ENCODE measurements at regions not wholly inside any gene's neighbourhood (a gene's known extent, or its start where the extent isn't known, plus 50 kb on each side); places are given as distances from the start of the nearest gene placed in this dataset.

GRCh38 chr9:17852108-17852507, 273.2 kb downstream of the SH3GL2 start:
- no TSS peak for BruUV-seq (replicated peaks)
- Histone ChIP-seq H3K27ac (ENCODE audit: control insufficient read depth, insufficient read depth) (no peak overlapping the region), H4K20me1 (ENCODE audit: control insufficient read depth, insufficient read depth) (no peaks in the 10 kb centered on the region), H3K27me3 (replicated peaks in 1 of 2; ENCODE audit: control insufficient read depth in 2 of 2, insufficient read depth in 2 of 2, low read length in 1 of 2) (peaks cover 0 to 2% of the 10 kb centered on the region in 2 experiments; a peak in 1 of 4 replicates), H3K9me3 (replicated peaks; ENCODE audit: control insufficient read depth, insufficient read depth, low read length) (no peaks in the 10 kb centered on the region; the same call in 2 of the 3 replicates), H3K36me3 (ENCODE audit: control insufficient read depth in 2 of 2, insufficient read depth in 2 of 2, low read length in 1 of 2) (no peaks in the 10 kb centered on the region), H2AFZ (ENCODE audit: control insufficient read depth, low read depth, low read length) (no peak overlapping the region), H3K4me1 (ENCODE audit: control insufficient read depth, insufficient read depth, low read length) (no peaks in the 10 kb centered on the region), H3K4me2 (ENCODE audit: control insufficient read depth, insufficient read depth) (no peak overlapping the region), H3K4me3 (no peak overlapping the region), H3K79me2 (ENCODE audit: control insufficient read depth, insufficient read depth, low read length) (no peaks in the 10 kb centered on the region), H3K9ac (ENCODE audit: control insufficient read depth, insufficient read depth, low read length) (no peak overlapping the region)
- DNase-seq (ENCODE audit: low read depth, low spot score) (no peak), ATAC-seq (no peak), FAIRE-seq (no peak)
- ChIA-PET RAD21 (ENCODE audit: unreplicated experiment) (no interaction called here), CTCF (no interaction called here), POLR2A (no interaction called here), SMC1A (ENCODE audit: uncharacterized antibody, unreplicated experiment) (interaction anchor here (0.6 kb wide), 1 partner anchor 16 kb away, joined by 3 read pairs; no protein-coding TSS in a partner anchor)
- 0% methylated on average over 2 of the region's 2 CpGs for WGBS (ENCODE audit: insufficient coverage, insufficient replicate concordance, low lambda C conversion rate, missing lambda C conversion rate)
- intact Hi-C loops (cut with micrococcal nuclease; ENCODE audit: unreplicated experiment) (loop anchor here (5.0 kb wide), 1 partner anchor 50 kb away; no protein-coding TSS in a partner anchor), in situ Hi-C loops (cut with MboI) (no loop called here)
- TF ChIP-seq, protein P1, sequence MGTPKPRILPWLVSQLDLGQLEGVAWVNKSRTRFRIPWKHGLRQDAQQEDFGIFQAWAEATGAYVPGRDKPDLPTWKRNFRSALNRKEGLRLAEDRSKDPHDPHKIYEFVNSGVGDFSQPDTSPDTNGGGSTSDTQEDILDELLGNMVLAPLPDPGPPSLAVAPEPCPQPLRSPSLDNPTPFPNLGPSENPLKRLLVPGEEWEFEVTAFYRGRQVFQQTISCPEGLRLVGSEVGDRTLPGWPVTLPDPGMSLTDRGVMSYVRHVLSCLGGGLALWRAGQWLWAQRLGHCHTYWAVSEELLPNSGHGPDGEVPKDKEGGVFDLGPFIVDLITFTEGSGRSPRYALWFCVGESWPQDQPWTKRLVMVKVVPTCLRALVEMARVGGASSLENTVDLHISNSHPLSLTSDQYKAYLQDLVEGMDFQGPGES (IDR thresholded peaks at IDR 0.05): no peak
- no peak for TF ChIP-seq NFYB (IDR thresholded peaks at IDR 0.05; ENCODE audit: insufficient read depth, low read depth, low read length)
- no peak for TF ChIP-seq WRNIP1 (IDR thresholded peaks at IDR 0.05; ENCODE audit: borderline replicate concordance, low read depth, low read length)
- no peak for TF ChIP-seq ZSCAN29 (IDR thresholded peaks at IDR 0.05)
- TF ChIP-seq, protein P2, sequence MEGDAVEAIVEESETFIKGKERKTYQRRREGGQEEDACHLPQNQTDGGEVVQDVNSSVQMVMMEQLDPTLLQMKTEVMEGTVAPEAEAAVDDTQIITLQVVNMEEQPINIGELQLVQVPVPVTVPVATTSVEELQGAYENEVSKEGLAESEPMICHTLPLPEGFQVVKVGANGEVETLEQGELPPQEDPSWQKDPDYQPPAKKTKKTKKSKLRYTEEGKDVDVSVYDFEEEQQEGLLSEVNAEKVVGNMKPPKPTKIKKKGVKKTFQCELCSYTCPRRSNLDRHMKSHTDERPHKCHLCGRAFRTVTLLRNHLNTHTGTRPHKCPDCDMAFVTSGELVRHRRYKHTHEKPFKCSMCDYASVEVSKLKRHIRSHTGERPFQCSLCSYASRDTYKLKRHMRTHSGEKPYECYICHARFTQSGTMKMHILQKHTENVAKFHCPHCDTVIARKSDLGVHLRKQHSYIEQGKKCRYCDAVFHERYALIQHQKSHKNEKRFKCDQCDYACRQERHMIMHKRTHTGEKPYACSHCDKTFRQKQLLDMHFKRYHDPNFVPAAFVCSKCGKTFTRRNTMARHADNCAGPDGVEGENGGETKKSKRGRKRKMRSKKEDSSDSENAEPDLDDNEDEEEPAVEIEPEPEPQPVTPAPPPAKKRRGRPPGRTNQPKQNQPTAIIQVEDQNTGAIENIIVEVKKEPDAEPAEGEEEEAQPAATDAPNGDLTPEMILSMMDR (IDR thresholded peaks at IDR 0.05 in 2 of 3, conservative IDR thresholded peaks at IDR 0.05 in 1 of 3; ENCODE audit: control insufficient read depth in 2 of 3, extremely low read depth in 1 of 3, insufficient read depth in 1 of 3, low read depth in 3 of 3, low read length in 3 of 3): no peak
- TF ChIP-seq SMARCA5 (IDR thresholded peaks at IDR 0.05): no peak
- TF ChIP-seq IRF5 (IDR thresholded peaks at IDR 0.05; ENCODE audit: borderline replicate concordance): no peak
- no peak for TF ChIP-seq ZBTB11 (CRISPR knock-in tag; IDR thresholded peaks at IDR 0.05)
- TF ChIP-seq SMAD1 (IDR thresholded peaks at IDR 0.05; ENCODE audit: low read depth, partially characterized antibody): no peak
- no peak for TF ChIP-seq KAT2A (conservative IDR thresholded peaks at IDR 0.05; ENCODE audit: control insufficient read depth, low read depth, low read length)
- no peak for TF ChIP-seq RBBP5 (conservative IDR thresholded peaks at IDR 0.05)
- TF ChIP-seq SP1 (IDR thresholded peaks at IDR 0.05; ENCODE audit: low read depth, low read length): no peak
- TF ChIP-seq, protein P3, sequence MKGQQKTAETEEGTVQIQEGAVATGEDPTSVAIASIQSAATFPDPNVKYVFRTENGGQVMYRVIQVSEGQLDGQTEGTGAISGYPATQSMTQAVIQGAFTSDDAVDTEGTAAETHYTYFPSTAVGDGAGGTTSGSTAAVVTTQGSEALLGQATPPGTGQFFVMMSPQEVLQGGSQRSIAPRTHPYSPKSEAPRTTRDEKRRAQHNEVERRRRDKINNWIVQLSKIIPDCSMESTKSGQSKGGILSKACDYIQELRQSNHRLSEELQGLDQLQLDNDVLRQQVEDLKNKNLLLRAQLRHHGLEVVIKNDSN (IDR thresholded peaks at IDR 0.05; ENCODE audit: borderline replicate concordance, extremely low read length, insufficient read depth, low read depth, low read length): no peak
- no peak for TF ChIP-seq NBN (IDR thresholded peaks at IDR 0.05)
